H1 (cell line): ENCODE measurements at regions not wholly inside any gene's neighbourhood (a gene's known extent, or its start where the extent isn't known, plus 50 kb on each side); places are given as distances from the start of the nearest gene placed in this dataset.
"Not testable (repeated sequence)": the region's sequence is repeated elsewhere in the genome, so short reads cannot be mapped to it uniquely, and the experiment has no call there.

Experiments
- CTCF ChIA-PET: fragments of 300-600 bp; sonication (Branson Sonifier 250); formaldehyde crosslinking; loops from one replicate; lab custom pipeline; 2021; ENCODE audit not compliant: partially characterized antibody; lab: Charles Lee
- POLR2A ChIA-PET: fragments of 300-600 bp; sonication (Branson Sonifier 250); formaldehyde crosslinking; loops from one replicate; lab custom pipeline; 2021; ENCODE audit warnings: inconsistent platforms; ENCODE audit not compliant: partially characterized antibody; lab: Charles Lee
- DNase-seq, 2 experiments: peaks; one replicate each; pipeline versions ENCODE4 v3.0.0 to v3.0.0-alpha.2; 2010 to 2022; ENCODE audit warnings: low spot score in 2 of 2, low read depth in 1 of 2, mixed read lengths in 1 of 2
- FAIRE-seq: peaks from 2 replicates; lab custom pipeline; 2011; peaks lifted over from hg19 to GRCh38; lab: Jason Lieb, UNC
- H2AFZ ChIP-seq: 2 replicates; pipeline ENCODE4 v1.8.1; 2012; ENCODE audit warnings: low read length, inconsistent platforms
- H2AK5ac ChIP-seq: 2 replicates; pipeline ENCODE4 v1.6.1; 2013; ENCODE audit warnings: low read depth, low read length
- H2BK120ac ChIP-seq: replicated peaks from 2 replicates; pipeline ENCODE3; 2013; ENCODE audit warnings: low read depth, low read length, inconsistent platforms
- H2BK12ac ChIP-seq: 2 replicates; pipeline ENCODE4 v1.6.1; 2013; ENCODE audit warnings: low read depth, low read length
- H2BK15ac ChIP-seq: 2 replicates; pipeline ENCODE4 v1.6.1; 2013; ENCODE audit warnings: low read length
- H2BK20ac ChIP-seq: 2 replicates; pipeline ENCODE4 v1.6.1; 2013; ENCODE audit warnings: low read length
- H2BK5ac ChIP-seq: 2 replicates; pipeline ENCODE4 v1.6.1; 2013; ENCODE audit warnings: low read depth, low read length
- H3K14ac ChIP-seq: 2 replicates; pipeline ENCODE4 v1.6.1; 2013; ENCODE audit warnings: inconsistent platforms; ENCODE audit not compliant: insufficient read length
- H3K18ac ChIP-seq: 2 replicates; pipeline ENCODE4 v1.6.1; 2013; ENCODE audit warnings: low read length; ENCODE audit errors: extremely low read depth
- H3K23ac ChIP-seq: 2 replicates; pipeline ENCODE4 v1.6.1; 2013; ENCODE audit warnings: inconsistent platforms; ENCODE audit not compliant: insufficient read length
- H3K23me2 ChIP-seq: 2 replicates; pipeline ENCODE4 v1.6.1; 2013; ENCODE audit warnings: low read depth, low read length
- H3K27ac ChIP-seq: 2 replicates; pipeline ENCODE4 v1.6.1; 2011; ENCODE audit warnings: low read depth, low read length, inconsistent platforms
- H3K27me3 ChIP-seq, 4 experiments: replicated peaks in 1 of 4; 1 replicate in 1 of 4; 2 replicates in 3 of 4; pipeline versions ENCODE4 v1.6.1 to v1.8.1; 2011 to 2013; ENCODE audit warnings: low read length in 3 of 4, mild to moderate bottlenecking in 3 of 4, inconsistent platforms in 2 of 4, mixed read lengths in 2 of 4, moderate library complexity in 1 of 4; ENCODE audit not compliant: control insufficient read depth in 3 of 4, insufficient read depth in 3 of 4; ENCODE audit errors: extremely low read depth in 1 of 4
- H3K36me3 ChIP-seq, 4 experiments: 2 replicates each; pipeline versions ENCODE4 v1.6.1 to v1.8.1; 2011 to 2013; ENCODE audit warnings: mild to moderate bottlenecking in 4 of 4, low read length in 3 of 4, moderate library complexity in 2 of 4, control low read depth in 1 of 4, inconsistent platforms in 1 of 4; ENCODE audit not compliant: insufficient read depth in 4 of 4, control insufficient read depth in 2 of 4
- H3K4ac ChIP-seq: replicated peaks from 2 replicates; pipeline ENCODE3; 2013; ENCODE audit warnings: low read length, low read depth, mixed read lengths, inconsistent platforms; ENCODE audit not compliant: insufficient read length
- H3K4me1 ChIP-seq, 4 experiments: replicated peaks in 1 of 4; 1 replicate in 1 of 4; 2 replicates in 3 of 4; pipeline versions ENCODE4 v1.6.1 to v1.8.1; 2011 to 2013; ENCODE audit warnings: low read length in 3 of 4, inconsistent platforms in 2 of 4, mixed read lengths in 1 of 4; ENCODE audit not compliant: insufficient read depth in 4 of 4, control insufficient read depth in 3 of 4
- H3K4me2 ChIP-seq, 2 experiments: 2 replicates each; pipeline versions ENCODE4 v1.6.1 to v1.8.1; 2011 to 2013; ENCODE audit warnings: low read depth in 2 of 2, low read length in 2 of 2, control low read depth in 1 of 2, inconsistent platforms in 1 of 2, mild to moderate bottlenecking in 1 of 2; ENCODE audit not compliant: insufficient read depth in 1 of 2
- H3K4me3 ChIP-seq, 4 experiments: fragments of 200-600, 300-600 bp in 1 of 4; sonication (generic), shearing (Covaris generic), sonication (Bioruptor Twin) in 1 of 4; 2 replicates each; pipeline versions ENCODE4 v1.5.1 to v1.8.1; 2011 to 2016; ENCODE audit warnings: low read length in 4 of 4, low read depth in 3 of 4, control low read depth in 2 of 4, inconsistent platforms in 2 of 4, mild to moderate bottlenecking in 2 of 4, mixed read lengths in 1 of 4, moderate library complexity in 1 of 4; ENCODE audit not compliant: insufficient read depth in 2 of 4; ENCODE audit errors: extremely low read depth in 1 of 4
- H3K56ac ChIP-seq: replicated peaks from 2 replicates; pipeline ENCODE3; 2013; ENCODE audit warnings: low read depth, mild to moderate bottlenecking, mixed read lengths, low read length, inconsistent platforms; ENCODE audit not compliant: insufficient read length
- H3K79me1 ChIP-seq: 2 replicates; pipeline ENCODE4 v1.6.1; 2013; ENCODE audit warnings: low read depth, low read length, control low read depth
- H3K79me2 ChIP-seq, 2 experiments: 2 replicates each; pipeline versions ENCODE4 v1.6.1 to v1.8.1; 2012 to 2013; ENCODE audit warnings: low read length in 2 of 2, mild to moderate bottlenecking in 2 of 2, inconsistent platforms in 1 of 2; ENCODE audit not compliant: insufficient read depth in 2 of 2, control insufficient read depth in 1 of 2
- H3K9ac ChIP-seq, 4 experiments: replicated peaks in 1 of 4; 1 replicate in 1 of 4; 2 replicates in 3 of 4; pipeline versions ENCODE4 v1.6.1 to v1.8.1; 2011 to 2013; ENCODE audit warnings: low read depth in 3 of 4, low read length in 3 of 4, control low read depth in 2 of 4, mild to moderate bottlenecking in 2 of 4, moderate library complexity in 2 of 4, inconsistent platforms in 1 of 4; ENCODE audit errors: extremely low read depth in 1 of 4
- H3K9me3 ChIP-seq, 2 experiments: 2 replicates each; pipeline versions ENCODE4 v1.6.1 to v1.8.1; 2012 to 2013; ENCODE audit warnings: mild to moderate bottlenecking in 2 of 2, moderate library complexity in 2 of 2, control low read depth in 1 of 2, inconsistent platforms in 1 of 2, low read depth in 1 of 2, low read length in 1 of 2, mixed read lengths in 1 of 2; ENCODE audit not compliant: insufficient read depth in 2 of 2
- H4K20me1 ChIP-seq, 2 experiments: replicated peaks in 1 of 2; 2 replicates each; pipeline versions ENCODE3 to v1.8.1; 2011 to 2013; ENCODE audit warnings: inconsistent platforms in 2 of 2, low read length in 2 of 2, mild to moderate bottlenecking in 1 of 2; ENCODE audit not compliant: insufficient read depth in 2 of 2, control insufficient read depth in 1 of 2
- H4K5ac ChIP-seq: 2 replicates; pipeline ENCODE4 v1.6.1; 2013; ENCODE audit warnings: low read length, low read depth, mixed read lengths, inconsistent platforms; ENCODE audit not compliant: insufficient read length
- H4K8ac ChIP-seq: 2 replicates; pipeline ENCODE4 v1.8.0; 2013; ENCODE audit warnings: mild to moderate bottlenecking, moderate library complexity, low read length, inconsistent platforms; ENCODE audit not compliant: insufficient read depth; ENCODE audit errors: extremely low read depth
- H4K91ac ChIP-seq: replicated peaks from 2 replicates; pipeline ENCODE3; 2013; ENCODE audit warnings: low read length, mixed read lengths, inconsistent platforms; ENCODE audit not compliant: insufficient read length
- EGR1 ChIP-seq: IDR thresholded peaks from 2 replicates; pipeline ENCODE4 v1.6.1; 2011; ENCODE audit warnings: low read depth, low read length, borderline replicate concordance
- MAX ChIP-seq: IDR thresholded peaks from 2 replicates; pipeline ENCODE4 v1.6.1; 2012; ENCODE audit warnings: inconsistent platforms
- SIX5 ChIP-seq: IDR thresholded peaks from 2 replicates; pipeline ENCODE4 v1.6.1; 2011; ENCODE audit warnings: mild to moderate bottlenecking, low read depth, low read length
- SP4 ChIP-seq: IDR thresholded peaks from 2 replicates; pipeline ENCODE4 v1.6.1; 2012; ENCODE audit warnings: low read length, inconsistent platforms
- TAF7 ChIP-seq: optimal IDR thresholded peaks from 2 replicates; pipeline ENCODE3; 2011; ENCODE audit warnings: low read depth, mild to moderate bottlenecking, inconsistent platforms, low read length, moderate library complexity, borderline replicate concordance
- WGBS, 2 experiments: shearing (Covaris generic) in 1 of 2; methylation state at CpG; one replicate each; pipeline versions ENCODE4 v1.1.6 to v1.1.7; 2013 to 2015; ENCODE audit warnings: low lambda C conversion rate in 2 of 2, mixed read lengths in 2 of 2, inconsistent platforms in 1 of 2, low coverage in 1 of 2, missing lambda C conversion rate in 1 of 2; ENCODE audit not compliant: insufficient replicate concordance in 2 of 2, insufficient coverage in 1 of 2, insufficient read length in 1 of 2; ENCODE audit errors: extremely low coverage in 1 of 2, missing lambda C conversion rate in 1 of 2; 5-methylcytosine and 5-hydroxymethylcytosine counted together

GRCh38 chr1:65541865-65542264 is 121.4 kb downstream of the LEPR start (continued):
- no peak for TF ChIP-seq MAX
- no peak for TF ChIP-seq SIX5
- TF ChIP-seq TAF7 = no peak
- TF ChIP-seq SP4 = no peak
- no peak for TF ChIP-seq EGR1
- TF ChIP-seq, all 59 proteins: peak for 0

- H3K36me3 ChIP-seq, H3K23me2 ChIP-seq, H3K4me2 ChIP-seq, H4K5ac ChIP-seq, H4K20me1 ChIP-seq, H2BK5ac ChIP-seq, H2BK15ac ChIP-seq, H2BK12ac ChIP-seq, H3K9ac ChIP-seq, POLR2A ChIA-PET, FAIRE-seq, CTCF ChIA-PET, H3K4ac ChIP-seq, H3K18ac ChIP-seq, H2AK5ac ChIP-seq, H3K27me3 ChIP-seq, H3K9me3 ChIP-seq, H4K91ac ChIP-seq, H3K27ac ChIP-seq, H2AFZ ChIP-seq, H4K8ac ChIP-seq, H3K56ac ChIP-seq, H2BK20ac ChIP-seq, H3K79me2 ChIP-seq, DNase-seq, H3K23ac ChIP-seq, H2BK120ac ChIP-seq, H3K4me3 ChIP-seq, H3K4me1 ChIP-seq, H3K79me1 ChIP-seq, H3K14ac ChIP-seq: not testable (repeated sequence)
- WGBS, 2 experiments = 100% methylated on average over 1 of the region's 1 CpG; no CpG with 5 or more reads in 1 of the 2 experiments
These were observed 122.1 kb downstream of the LEPR start for GRCh38 chr1:65542592-65542991.
